IMR-90 (cell line): ENCODE measurements at regions not wholly inside any gene's neighbourhood (a gene's known extent, or its start where the extent isn't known, plus 50 kb on each side); places are given as distances from the start of the nearest gene placed in this dataset.

Experiments used
- CEBPB ChIP-seq: IDR thresholded peaks from 2 replicates; pipeline ENCODE4 v1.6.1; 2012; ENCODE audit warnings: low read depth, low read length, improper control_type of control experiment
- CTCF ChIP-seq: conservative IDR thresholded peaks from 2 replicates; pipeline ENCODE4 v1.5.1; 2012; ENCODE audit warnings: mild to moderate bottlenecking, low read depth, low read length, improper control_type of control experiment
- ELK1 ChIP-seq: fragments of 150-350 bp; IDR thresholded peaks from 2 replicates; pipeline ENCODE4 v1.6.1; 2016; ENCODE audit warnings: low read depth, mild to moderate bottlenecking, low read length, moderate library complexity, borderline replicate concordance
- MXI1 ChIP-seq: IDR thresholded peaks from 2 replicates; pipeline ENCODE4 v1.6.1; 2012; ENCODE audit warnings: low read depth, mild to moderate bottlenecking, low read length, moderate library complexity, borderline replicate concordance
- POLR2A ChIP-seq: IDR thresholded peaks from 2 replicates; pipeline ENCODE4 v1.6.1; 2012; ENCODE audit warnings: mild to moderate bottlenecking, low read depth, low read length
- RCOR1 ChIP-seq: IDR thresholded peaks from 2 replicates; pipeline ENCODE4 v1.6.1; 2012; ENCODE audit warnings: mild to moderate bottlenecking, low read length, improper control_type of control experiment; ENCODE audit not compliant: insufficient replicate concordance
- SMC3 ChIP-seq: fragments of 150-350 bp; IDR thresholded peaks from 2 replicates; pipeline ENCODE4 v1.6.1; 2016; ENCODE audit warnings: low read depth, mild to moderate bottlenecking, antibody characterized with exemption, low read length, moderate library complexity
- TF ChIP-seq, protein P1 (sequence below): fragments of 150-350 bp; IDR thresholded peaks from 2 replicates; pipeline ENCODE4 v1.6.1; 2017; ENCODE audit warnings: mild to moderate bottlenecking, antibody characterized with exemption, low read length, low read depth

DNA sequence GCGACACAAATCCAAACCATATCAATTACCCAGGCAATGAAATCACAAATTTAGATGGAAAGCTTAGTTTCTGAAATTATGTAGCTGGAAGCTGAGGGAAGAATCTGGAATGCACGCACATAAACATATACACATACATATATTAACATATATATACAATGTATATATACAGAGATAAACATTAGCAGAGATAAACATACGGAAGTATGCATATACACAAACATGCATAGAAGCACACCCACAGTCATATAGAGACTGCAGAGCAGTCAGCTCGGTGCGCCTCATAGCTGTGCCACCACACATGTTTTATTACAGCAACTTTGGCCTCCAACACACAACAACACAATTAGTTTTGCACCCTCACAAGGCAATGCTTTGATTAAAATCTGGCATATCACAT lies 288.1 kb downstream of the TEX29 start:
- TF ChIP-seq CTCF (no peak), POLR2A (no peak), MXI1 (no peak), CEBPB (no peak), ELK1 (no peak), SMC3 (no peak), RCOR1 (no peak)
- TF ChIP-seq, protein P1, sequence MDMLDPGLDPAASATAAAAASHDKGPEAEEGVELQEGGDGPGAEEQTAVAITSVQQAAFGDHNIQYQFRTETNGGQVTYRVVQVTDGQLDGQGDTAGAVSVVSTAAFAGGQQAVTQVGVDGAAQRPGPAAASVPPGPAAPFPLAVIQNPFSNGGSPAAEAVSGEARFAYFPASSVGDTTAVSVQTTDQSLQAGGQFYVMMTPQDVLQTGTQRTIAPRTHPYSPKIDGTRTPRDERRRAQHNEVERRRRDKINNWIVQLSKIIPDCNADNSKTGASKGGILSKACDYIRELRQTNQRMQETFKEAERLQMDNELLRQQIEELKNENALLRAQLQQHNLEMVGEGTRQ, result no peak
